ENCODE measurements at regions not wholly inside any gene's neighbourhood (a gene's known extent, or its start where the extent isn't known, plus 50 kb on each side); places are given as distances from the start of the nearest gene placed in this dataset.

- TF ChIP-seq REST (IDR thresholded peaks at IDR 0.05; ENCODE audit: low read depth, low read length) (no peak), FOS (IDR thresholded peaks at IDR 0.05; ENCODE audit: borderline replicate concordance, extremely low read depth, insufficient read length) (no peak)
These were observed 173.4 kb upstream of the NTF3 start for GRCh38 chr12:5258498-5258897.

Measured in GM12878 (cell line).